Endodermal cell (in vitro differentiated cells): ENCODE measurements at regions not wholly inside any gene's neighbourhood (a gene's known extent, or its start where the extent isn't known, plus 50 kb on each side); places are given as distances from the start of the nearest gene placed in this dataset.

Source experiments
- DNase-seq: peaks from one replicate; pipeline ENCODE4 v3.0.0-alpha.2; 2017
- H3K27ac ChIP-seq: 2 replicates; pipeline ENCODE4 v1.5.1; 2013; ENCODE audit warnings: mild to moderate bottlenecking, low read depth, low read length, moderate library complexity
- H3K27me3 ChIP-seq: 2 replicates; pipeline ENCODE4 v1.6.1; 2013; ENCODE audit warnings: mild to moderate bottlenecking, low read length, moderate library complexity; ENCODE audit not compliant: insufficient read depth, control insufficient read depth, poor library complexity, severe bottlenecking
- H3K36me3 ChIP-seq: 2 replicates; pipeline ENCODE4 v1.7.0; 2013; ENCODE audit warnings: mild to moderate bottlenecking, low read length, moderate library complexity; ENCODE audit not compliant: control insufficient read depth, insufficient read depth
- H3K4me1 ChIP-seq: one replicate; pipeline ENCODE4 v1.7.0; 2013; ENCODE audit warnings: low read length; ENCODE audit not compliant: control insufficient read depth, insufficient read depth
- H3K4me3 ChIP-seq: 2 replicates; pipeline ENCODE4 v1.5.1; 2013; ENCODE audit warnings: mild to moderate bottlenecking, low read length, moderate library complexity
- H3K9ac ChIP-seq: 2 replicates; pipeline ENCODE4 v1.6.1; 2013; ENCODE audit warnings: mild to moderate bottlenecking, low read length, moderate library complexity; ENCODE audit not compliant: poor library complexity, severe bottlenecking; ENCODE audit errors: extremely low read depth
- H3K9me3 ChIP-seq: 2 replicates; pipeline ENCODE4 v1.6.1; 2013; ENCODE audit warnings: mild to moderate bottlenecking, low read length, moderate library complexity; ENCODE audit not compliant: control insufficient read depth
- H3K27ac Mint-ChIP-seq: 2 replicates; pipeline ENCODE4 v1.8.0; 2020; ENCODE audit warnings: mixed read lengths
- H3K27me3 Mint-ChIP-seq: 2 replicates; pipeline ENCODE4 v1.8.0; 2021; ENCODE audit warnings: mild to moderate bottlenecking, mixed read lengths; ENCODE audit not compliant: insufficient read depth
- H3K36me3 Mint-ChIP-seq: 2 replicates; pipeline ENCODE4 v1.8.0; 2020; ENCODE audit warnings: low read depth, mixed read lengths
- H3K4me1 Mint-ChIP-seq: 2 replicates; pipeline ENCODE4 v1.8.0; 2020; ENCODE audit warnings: mixed read lengths
- H3K4me3 Mint-ChIP-seq: 2 replicates; pipeline ENCODE4 v1.8.0; 2020; ENCODE audit warnings: mild to moderate bottlenecking, moderate library complexity, mixed read lengths
- H3K9me3 Mint-ChIP-seq: 2 replicates; pipeline ENCODE4 v1.8.0; 2020; ENCODE audit warnings: mild to moderate bottlenecking, mixed read lengths
- TF ChIP-seq, protein P1 (sequence below): fragments of 200-600 bp; sonication (generic); conservative IDR thresholded peaks from 2 replicates; pipeline ENCODE4 v1.5.0; 2021; ENCODE audit warnings: antibody characterized with exemption, mild to moderate bottlenecking

- Mint-ChIP-seq H3K4me1 (no peaks in the 10 kb centered on the region), H3K27me3 (no peaks in the 10 kb centered on the region), H3K4me3 (no peak overlapping the region), H3K27ac (no peak overlapping the region), H3K36me3 (no peaks in the 10 kb centered on the region), H3K9me3 (peaks cover 8% of the 10 kb centered on the region)
- H3K27ac ChIP-seq = no peak overlapping the region
- no peaks in the 10 kb centered on the region for H3K27me3 ChIP-seq
- H3K9me3 ChIP-seq = no peaks in the 10 kb centered on the region
- no peak overlapping the region for H3K4me3 ChIP-seq
- H3K36me3 ChIP-seq = no peaks in the 10 kb centered on the region
- no peak overlapping the region for H3K9ac ChIP-seq
- peaks cover 3% of the 10 kb centered on the region for H3K4me1 ChIP-seq
- TF ChIP-seq, protein P1, sequence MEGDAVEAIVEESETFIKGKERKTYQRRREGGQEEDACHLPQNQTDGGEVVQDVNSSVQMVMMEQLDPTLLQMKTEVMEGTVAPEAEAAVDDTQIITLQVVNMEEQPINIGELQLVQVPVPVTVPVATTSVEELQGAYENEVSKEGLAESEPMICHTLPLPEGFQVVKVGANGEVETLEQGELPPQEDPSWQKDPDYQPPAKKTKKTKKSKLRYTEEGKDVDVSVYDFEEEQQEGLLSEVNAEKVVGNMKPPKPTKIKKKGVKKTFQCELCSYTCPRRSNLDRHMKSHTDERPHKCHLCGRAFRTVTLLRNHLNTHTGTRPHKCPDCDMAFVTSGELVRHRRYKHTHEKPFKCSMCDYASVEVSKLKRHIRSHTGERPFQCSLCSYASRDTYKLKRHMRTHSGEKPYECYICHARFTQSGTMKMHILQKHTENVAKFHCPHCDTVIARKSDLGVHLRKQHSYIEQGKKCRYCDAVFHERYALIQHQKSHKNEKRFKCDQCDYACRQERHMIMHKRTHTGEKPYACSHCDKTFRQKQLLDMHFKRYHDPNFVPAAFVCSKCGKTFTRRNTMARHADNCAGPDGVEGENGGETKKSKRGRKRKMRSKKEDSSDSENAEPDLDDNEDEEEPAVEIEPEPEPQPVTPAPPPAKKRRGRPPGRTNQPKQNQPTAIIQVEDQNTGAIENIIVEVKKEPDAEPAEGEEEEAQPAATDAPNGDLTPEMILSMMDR = no peak
- DNase-seq = no peak
Observed at GRCh38 chr4:18813771-18814170, 792.2 kb upstream of the LCORL start.

GRCh38 chr4:18813055-18813454, 791.5 kb upstream of the LCORL start:
- no peak overlapping the region for H3K27ac ChIP-seq
- TF ChIP-seq, protein P1 = no peak
- no peaks in the 10 kb centered on the region for H3K9me3 ChIP-seq
- Mint-ChIP-seq H3K4me3 (no peak overlapping the region), H3K27ac (no peak overlapping the region), H3K27me3 (no peaks in the 10 kb centered on the region), H3K4me1 (no peaks in the 10 kb centered on the region), H3K36me3 (no peaks in the 10 kb centered on the region), H3K9me3 (peaks cover 8% of the 10 kb centered on the region)
- H3K36me3 ChIP-seq = no peaks in the 10 kb centered on the region
- H3K27me3 ChIP-seq = no peaks in the 10 kb centered on the region
- DNase-seq = no peak
- peaks cover 2% of the 10 kb centered on the region for H3K4me1 ChIP-seq
- no peak overlapping the region for H3K9ac ChIP-seq
- no peak overlapping the region for H3K4me3 ChIP-seq

- Mint-ChIP-seq H3K4me3 (no peak overlapping the region), H3K36me3 (no peaks in the 10 kb centered on the region), H3K9me3 (no peaks in the 10 kb centered on the region), H3K27ac (no peak overlapping the region), H3K4me1 (no peaks in the 10 kb centered on the region), H3K27me3 (no peaks in the 10 kb centered on the region)
- no peak for DNase-seq
- H3K27ac ChIP-seq = no peak overlapping the region
- no peaks in the 10 kb centered on the region for H3K36me3 ChIP-seq
- no peak overlapping the region for H3K4me3 ChIP-seq
- no peaks in the 10 kb centered on the region for H3K27me3 ChIP-seq
- H3K9me3 ChIP-seq = no peaks in the 10 kb centered on the region
- H3K4me1 ChIP-seq = no peaks in the 10 kb centered on the region
- no peak overlapping the region for H3K9ac ChIP-seq
- TF ChIP-seq, protein P1 = no peak
Observed at GRCh38 chr4:18803781-18804180, 782.2 kb upstream of the LCORL start.
